Activated CD8-positive, alpha-beta memory T cell treated with anti-CD3 and anti-CD28 coated beads for 4 hours (primary cell): ENCODE measurements at regions not wholly inside any gene's neighbourhood (a gene's known extent, or its start where the extent isn't known, plus 50 kb on each side); places are given as distances from the start of the nearest gene placed in this dataset.

ENCODE experiments used
- DNase-seq, 2 donors: peaks; one replicate each; pipeline ENCODE4 v3.0.0-alpha.2; 2020; ENCODE audit warnings: low read depth in 2 of 2

DNA sequence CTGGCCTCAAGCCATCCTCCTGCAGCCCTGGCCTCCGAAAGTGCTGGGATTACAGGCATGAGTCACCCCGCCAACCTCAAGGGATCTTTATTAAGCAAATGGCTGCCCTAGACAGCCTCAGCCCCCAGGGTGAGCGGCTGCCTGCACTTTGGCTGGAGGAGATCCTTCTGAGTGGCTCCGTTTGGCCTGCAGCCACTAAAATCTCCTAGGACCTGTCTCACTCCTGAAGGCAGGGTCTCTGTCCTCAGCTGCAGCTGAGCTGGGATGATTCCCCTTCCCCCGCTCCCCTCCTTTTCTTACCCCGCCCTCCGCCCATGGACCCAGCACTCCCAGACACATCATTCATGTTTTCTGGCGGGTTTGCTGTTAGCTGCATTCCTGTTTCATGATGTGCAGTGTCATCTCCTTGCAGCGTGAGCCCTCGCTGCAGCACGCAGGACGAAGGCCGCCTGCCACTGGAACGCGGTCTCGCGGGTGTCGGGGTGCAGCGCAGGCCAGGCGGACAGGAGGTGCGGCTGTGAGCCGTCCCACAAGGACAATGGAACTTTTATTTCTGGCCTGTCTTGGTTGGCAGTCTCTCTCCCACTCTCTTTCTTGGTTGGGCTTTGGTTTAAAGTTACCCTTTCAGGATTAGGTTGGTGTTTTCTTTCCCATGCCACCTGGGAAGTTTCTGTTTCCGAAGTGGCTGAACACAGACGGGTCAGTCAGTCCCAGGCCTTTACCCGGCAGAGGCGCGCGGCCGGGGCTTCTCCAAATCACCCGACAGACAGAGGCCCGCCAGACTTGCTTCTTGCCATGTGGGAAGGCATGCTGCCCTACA is 137.1 kb downstream of the FOXD1 start:
- DNase-seq, result no peak

DNA sequence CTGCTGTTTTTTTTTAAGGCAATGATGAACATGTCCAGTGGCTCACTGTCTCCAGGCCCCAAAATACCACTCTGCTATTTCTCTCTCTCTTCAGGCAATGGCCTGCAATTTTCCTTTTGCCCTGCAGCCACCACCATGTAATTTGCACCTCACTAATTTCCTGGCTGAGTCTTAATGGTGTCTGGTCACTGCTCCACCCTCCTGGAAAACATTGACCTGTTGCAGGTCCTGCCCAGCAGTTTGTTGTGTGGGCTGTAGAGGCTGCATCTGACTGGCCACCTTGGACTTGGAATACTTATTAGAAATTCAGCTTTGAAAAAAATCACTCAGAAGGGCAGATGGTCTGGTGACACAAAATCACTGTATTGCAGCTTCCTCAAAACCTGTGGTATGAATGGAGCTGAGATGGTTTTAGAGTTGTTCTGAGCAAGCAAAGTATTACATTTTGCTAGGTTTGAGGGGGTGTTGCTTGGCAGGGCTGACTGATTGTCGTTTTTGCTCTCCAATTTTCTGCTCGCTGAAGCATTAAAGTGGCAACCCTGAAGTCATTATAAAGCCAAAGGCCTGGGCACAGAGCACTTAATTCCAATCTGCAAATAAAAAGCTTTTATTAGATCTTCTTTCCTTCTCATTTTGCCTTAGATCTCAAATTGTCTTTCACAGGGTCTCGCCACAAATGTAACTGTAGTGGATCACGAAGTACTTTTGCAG is 134.8 kb downstream of the TMEM174 start:
- DNase-seq, result no peak

- no peak for DNase-seq
These were observed 133.8 kb downstream of the TMEM174 start for GRCh38 chr5:73306741-73307275.

- DNase-seq, result no peak
These were observed 133.2 kb downstream of the TMEM174 start for GRCh38 chr5:73306078-73306719.

DNA sequence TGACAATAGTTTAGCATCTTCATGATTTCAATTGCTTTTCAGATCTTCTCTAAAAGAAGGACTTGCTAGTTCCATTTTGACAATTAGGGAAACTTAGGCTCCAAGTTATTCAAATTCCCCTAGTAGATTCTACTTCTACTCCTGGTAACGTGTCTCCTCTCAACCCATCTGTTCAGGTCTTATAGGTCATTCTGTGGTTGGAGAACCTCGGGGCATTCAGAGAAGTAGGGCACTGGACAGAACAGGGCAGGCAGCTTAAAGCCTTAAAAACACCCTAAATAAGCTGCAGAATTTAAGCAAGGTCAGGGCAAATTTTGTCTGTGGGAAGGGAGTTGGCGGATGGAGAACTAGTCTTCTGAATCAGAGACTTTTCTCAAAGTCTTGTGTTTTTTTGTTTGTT is 132.4 kb downstream of the TMEM174 start:
- DNase-seq, result no peak

GRCh38 chr5:73304381-73304780 is 131.4 kb downstream of the TMEM174 start:
- no peak for DNase-seq

DNA sequence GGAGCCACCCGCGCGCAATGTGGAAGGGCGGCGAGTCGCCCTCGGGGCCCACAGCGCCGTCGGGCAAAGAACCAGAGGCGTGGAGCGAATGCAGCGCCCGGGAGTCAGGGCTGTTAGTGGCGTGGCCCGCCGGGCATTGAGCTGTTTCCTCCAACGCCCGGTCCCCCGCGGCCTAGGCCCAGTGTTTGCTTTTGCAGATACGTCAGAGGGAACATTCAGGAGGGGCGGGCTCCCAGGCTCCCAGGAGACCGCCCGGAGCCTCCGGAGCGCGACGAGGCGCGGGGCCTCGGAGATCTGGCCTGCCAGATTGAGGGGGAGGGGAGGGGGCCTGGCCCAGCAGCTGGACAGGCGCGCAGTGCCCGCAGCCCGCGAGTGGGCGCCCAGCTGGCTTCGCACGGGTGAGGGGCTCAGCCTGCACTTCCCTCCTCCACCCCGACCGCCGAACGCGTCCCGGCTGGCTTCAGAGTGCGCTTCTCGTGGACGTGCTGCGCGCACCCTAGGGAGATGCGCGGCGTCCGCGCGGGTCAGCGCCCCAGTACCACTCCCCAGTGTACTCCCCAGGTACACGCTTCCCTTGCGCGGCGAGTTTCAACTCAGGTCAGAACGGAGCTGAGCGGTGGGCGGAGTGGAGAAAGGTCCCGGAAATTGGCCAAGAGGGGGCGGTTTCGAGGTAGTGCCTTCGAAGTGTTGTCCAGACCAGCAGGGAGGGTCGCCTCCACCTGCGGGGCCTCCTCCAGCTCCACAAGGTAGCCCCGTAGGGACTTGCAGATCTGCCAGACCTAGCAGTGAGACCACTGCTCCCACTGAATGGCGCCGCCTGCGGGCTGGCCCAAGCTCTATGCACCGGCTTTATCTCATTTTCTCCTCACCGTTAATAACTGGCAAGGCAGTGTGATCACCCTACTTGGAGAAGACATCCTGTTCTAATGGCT is 130.4 kb downstream of the TMEM174 start:
- DNase-seq, result no peak

DNA sequence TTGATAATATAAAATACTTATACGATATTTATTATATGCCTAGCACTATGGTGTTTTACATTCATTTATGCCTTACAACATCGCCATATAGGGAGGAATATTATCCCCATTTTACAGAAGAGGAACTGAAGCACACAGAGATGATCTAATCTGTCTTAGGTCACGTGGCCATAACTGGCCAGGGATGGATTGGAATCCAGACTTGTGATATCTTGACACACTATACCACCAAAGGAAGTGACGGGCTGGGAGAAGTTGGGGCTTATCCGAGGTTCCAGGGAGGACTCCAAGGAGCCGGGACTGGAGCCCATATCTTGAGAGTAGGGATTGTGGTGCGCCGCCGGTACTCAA is 129.8 kb downstream of the TMEM174 start:
- DNase-seq, result no peak

DNA sequence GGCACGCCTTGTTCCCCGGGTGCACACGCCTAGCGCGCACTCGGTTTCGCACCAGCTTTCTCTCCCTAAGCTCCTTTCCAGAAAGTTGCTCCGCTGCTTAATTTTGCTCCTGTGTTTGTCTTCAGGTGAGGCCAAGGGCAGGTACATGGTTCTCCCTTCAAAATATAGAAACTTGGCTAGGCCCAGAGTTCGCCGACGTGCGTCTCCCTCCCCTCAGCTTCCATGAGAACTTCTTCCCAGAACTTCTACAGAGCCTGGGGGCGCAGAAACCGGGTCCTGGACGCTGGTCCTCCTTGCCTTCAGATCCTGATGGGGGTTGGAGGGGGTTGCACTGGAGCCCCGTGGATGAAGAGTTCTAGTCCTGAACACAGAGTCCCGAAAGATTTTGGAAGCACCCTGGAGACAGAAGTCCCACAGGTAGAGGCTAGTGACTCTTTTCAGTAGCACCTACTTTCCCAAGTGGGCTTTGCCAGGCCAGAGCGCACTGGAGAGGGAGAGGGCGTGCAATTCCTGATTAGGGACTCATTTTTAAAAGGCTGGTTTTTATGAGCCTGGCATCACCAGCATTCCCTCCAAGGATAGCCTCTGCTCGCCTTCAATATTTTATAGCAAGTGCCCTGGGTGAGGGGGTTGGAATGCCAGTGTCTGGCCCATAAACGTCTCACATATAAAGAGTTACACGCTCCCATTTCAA is 128.4 kb downstream of the TMEM174 start:
- DNase-seq, result no peak

- no peak for DNase-seq
These were observed 127.6 kb downstream of the TMEM174 start for GRCh38 chr5:73300337-73301207.

GRCh38 chr5:73299665-73300336 is 126.8 kb downstream of the TMEM174 start:
- no peak for DNase-seq

GRCh38 chr5:73298772-73299630 is 126.0 kb downstream of the TMEM174 start:
- no peak for DNase-seq

DNA sequence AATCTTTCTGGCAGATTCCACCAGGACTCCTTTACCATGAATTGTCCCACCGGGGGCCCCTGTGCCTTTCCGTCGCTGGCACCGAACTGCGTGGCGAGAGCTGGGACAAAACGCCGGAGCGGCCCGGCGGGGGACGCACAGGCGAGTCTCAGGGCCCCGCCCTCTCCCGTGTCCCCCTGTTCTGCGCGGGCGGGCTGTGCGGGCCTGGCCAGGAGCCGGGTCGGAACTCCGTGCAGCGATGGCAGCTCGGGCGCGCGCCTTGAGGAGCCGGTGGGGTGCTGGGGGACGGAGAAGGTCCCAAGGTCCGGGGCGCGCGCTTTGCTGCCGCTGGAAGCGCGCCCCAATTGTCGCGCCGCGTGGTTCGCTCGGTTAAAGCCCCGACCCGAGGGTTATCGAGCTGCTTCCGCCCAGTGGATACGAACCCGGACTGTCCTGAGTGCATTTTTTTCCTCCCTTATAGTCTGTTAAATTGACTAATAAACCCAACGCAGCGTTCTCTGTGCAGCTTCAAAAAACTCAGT is 125.3 kb downstream of the TMEM174 start:
- no peak for DNase-seq

DNA sequence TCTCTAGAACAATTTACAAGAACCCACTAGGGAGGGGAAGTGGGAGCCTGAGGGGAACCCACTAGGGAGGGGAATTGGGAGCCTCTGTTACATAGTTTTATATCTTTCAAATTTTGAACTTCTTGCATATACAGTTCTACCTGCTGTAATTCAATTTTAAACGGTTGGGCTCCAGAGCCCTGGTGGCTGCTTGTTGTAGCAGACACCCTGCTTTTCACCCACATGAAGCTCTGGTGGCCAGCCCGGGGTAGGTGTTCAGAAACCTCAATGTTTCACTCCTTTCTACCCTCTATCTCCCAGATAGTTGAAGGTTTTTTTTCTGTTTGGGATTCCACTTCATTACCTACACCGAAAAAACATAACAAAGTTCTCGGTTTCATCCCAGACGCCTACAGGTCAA is 124.4 kb downstream of the TMEM174 start:
- no peak for DNase-seq

- DNase-seq, result no peak
These were observed 123.8 kb downstream of the TMEM174 start for GRCh38 chr5:73296772-73297171.

DNA sequence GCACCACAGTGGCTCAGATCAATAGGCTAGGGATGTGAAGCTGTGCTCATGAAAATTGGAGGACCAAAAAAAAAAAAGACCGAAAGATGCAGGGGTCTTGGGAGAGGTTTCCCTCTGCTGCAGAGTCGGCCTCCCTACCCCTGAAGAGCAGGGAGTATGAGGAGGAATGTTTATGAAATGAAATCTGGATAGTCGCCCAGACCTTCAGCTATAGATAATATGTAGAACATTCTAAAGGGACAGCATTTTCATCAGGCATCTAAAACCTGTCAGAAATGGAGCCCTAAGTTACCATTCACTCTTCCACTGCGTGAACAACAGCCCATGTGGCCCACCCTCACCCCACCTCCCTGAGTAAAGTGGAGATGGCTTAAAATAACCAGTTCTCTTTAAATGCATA is 122.9 kb downstream of the TMEM174 start:
- no peak for DNase-seq

DNA sequence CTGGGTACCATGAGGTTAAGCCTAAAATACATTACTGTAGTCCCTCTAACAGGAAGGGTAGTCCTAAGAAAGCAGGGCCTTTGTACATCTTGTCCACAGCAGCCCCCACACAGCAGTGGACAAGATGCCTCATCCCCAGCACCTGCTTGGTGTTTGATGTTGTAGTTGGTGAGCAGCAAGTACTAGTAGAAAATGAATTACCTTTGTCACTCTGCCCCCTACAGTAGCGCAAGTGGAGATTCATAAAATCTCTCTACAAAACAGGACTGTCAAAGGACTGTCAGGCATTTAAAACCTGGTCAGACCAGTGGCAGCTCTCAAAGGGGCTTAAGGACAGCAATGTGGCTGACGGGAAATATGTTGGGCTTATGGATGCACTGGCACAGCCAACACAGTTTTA is 122.5 kb downstream of the TMEM174 start:
- DNase-seq, result no peak

DNA sequence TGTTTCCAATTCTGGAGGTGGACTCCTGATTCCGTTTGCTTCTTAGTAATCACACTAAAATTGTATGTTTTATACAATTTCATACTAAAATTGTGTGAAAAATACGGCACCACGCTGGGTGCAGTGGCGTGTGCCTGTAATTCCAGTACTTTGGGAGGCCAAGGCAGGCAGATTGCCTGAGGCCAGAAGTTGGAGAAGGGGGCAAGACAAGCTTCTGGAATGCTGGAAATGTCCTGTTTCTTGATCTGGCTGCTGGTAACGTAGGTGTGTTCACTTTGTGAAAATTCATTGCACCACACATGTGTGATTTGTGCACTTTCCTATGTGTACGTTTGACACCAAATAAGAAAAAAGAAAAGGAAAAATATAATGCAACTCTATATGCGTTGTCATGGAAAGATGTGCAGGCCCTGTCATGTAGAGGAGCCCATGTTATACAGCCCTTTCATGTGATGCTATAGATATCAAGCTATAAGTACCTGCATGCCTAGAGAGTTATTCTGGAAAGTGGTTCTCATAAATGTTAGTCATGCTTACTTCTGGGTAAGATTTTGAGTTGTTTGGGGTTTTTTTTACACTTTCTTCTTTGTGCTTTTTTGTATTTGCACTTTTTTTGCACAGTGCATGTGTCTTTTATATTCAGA is 119.9 kb downstream of the TMEM174 start:
- DNase-seq, result no peak
